RWPE2 (cell line): ENCODE measurements at regions not wholly inside any gene's neighbourhood (a gene's known extent, or its start where the extent isn't known, plus 50 kb on each side); places are given as distances from the start of the nearest gene placed in this dataset.

ENCODE experiments used
- ATAC-seq: fragments of 200-7000 bp; cut with Tn5 transposase; 3 replicates; pipeline ENCODE4 v1.9.1; 2021; ENCODE audit warnings: low read depth
- DNase-seq: peaks from one replicate; pipeline ENCODE4 v3.0.0-alpha.2; 2020; ENCODE audit warnings: low spot score
- H3K27ac ChIP-seq: fragments of 450-650 bp; 2 replicates; pipeline ENCODE4 v1.5.1; 2017; ENCODE audit warnings: mild to moderate bottlenecking; ENCODE audit not compliant: poor library complexity, severe bottlenecking
- H3K27me3 ChIP-seq: fragments of 250-450 bp; sonication (Bioruptor Pico); 2 replicates; pipeline ENCODE4 v1.5.1; 2021; ENCODE audit warnings: mild to moderate bottlenecking, moderate library complexity; ENCODE audit not compliant: insufficient read depth, poor library complexity, severe bottlenecking
- H3K36me3 ChIP-seq: fragments of 250-450 bp; sonication (Bioruptor Pico); 2 replicates; pipeline ENCODE4 v1.5.1; 2020; ENCODE audit warnings: low read depth, mild to moderate bottlenecking, moderate library complexity
- H3K4me1 ChIP-seq: fragments of 250-450 bp; sonication (Bioruptor Pico); 2 replicates; pipeline ENCODE4 v1.5.1; 2021; ENCODE audit warnings: mild to moderate bottlenecking, moderate library complexity; ENCODE audit not compliant: insufficient read depth, poor library complexity, severe bottlenecking
- H3K4me3 ChIP-seq: fragments of 250-450 bp; sonication (Bioruptor Pico); 2 replicates; pipeline ENCODE4 v1.5.1; 2021; ENCODE audit warnings: mild to moderate bottlenecking, moderate library complexity; ENCODE audit not compliant: severe bottlenecking
- H3K9me3 ChIP-seq: fragments of 250-450 bp; sonication (Bioruptor Pico); 2 replicates; pipeline ENCODE4 v1.5.1; 2021; ENCODE audit warnings: mild to moderate bottlenecking, moderate library complexity; ENCODE audit not compliant: severe bottlenecking
- TF ChIP-seq, protein P1 (sequence below): fragments of 450-650 bp; IDR thresholded peaks from one replicate; pipeline ENCODE4 v1.5.1; 2017; ENCODE audit warnings: mild to moderate bottlenecking, moderate library complexity; ENCODE audit not compliant: poor library complexity, severe bottlenecking

DNA sequence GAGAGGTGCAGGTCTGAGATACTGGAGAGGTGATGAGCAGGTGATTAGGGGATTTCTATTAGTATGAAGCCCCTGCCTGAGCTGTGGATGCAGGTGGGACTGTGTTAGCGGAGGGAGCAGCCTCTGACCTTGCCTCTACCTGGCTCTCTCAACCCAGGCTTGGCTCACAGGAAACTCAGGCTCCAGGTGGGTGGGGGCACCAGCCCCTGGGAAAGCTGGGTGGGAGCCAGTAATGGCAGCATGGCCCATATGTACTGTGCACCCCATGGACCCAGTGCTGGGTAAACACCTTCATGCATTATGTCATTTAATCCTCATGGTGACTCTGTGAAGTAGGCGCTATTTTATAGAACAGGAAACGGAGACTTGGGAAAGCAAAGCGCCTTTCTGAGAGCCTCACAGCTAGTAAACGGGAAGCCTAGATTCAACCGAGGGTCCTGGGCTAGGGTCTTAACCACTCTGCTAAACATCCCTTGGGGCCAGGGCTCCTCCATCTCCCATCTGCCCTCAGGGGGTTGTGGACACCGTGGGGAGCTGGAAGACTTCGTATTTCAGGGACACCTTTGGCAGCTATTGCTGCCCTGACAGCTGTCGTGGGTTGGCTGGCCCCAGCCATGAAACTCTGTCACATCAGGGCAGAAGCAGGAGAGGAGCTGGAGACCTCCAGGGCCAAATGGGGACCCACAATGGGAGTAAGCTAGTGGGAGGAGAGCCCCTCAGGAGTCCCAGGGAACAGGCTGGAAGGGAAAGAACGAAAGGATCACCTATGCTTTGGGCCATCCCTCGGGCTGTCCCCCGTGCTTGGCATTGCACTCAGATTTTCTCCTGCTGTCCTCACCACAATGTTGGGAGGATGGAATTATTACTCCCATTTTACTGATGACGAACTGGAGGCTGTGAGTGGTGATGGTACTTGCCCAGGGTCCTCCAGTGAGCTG is 59.6 kb upstream of the CSF3R start:
- TF ChIP-seq, protein P1, sequence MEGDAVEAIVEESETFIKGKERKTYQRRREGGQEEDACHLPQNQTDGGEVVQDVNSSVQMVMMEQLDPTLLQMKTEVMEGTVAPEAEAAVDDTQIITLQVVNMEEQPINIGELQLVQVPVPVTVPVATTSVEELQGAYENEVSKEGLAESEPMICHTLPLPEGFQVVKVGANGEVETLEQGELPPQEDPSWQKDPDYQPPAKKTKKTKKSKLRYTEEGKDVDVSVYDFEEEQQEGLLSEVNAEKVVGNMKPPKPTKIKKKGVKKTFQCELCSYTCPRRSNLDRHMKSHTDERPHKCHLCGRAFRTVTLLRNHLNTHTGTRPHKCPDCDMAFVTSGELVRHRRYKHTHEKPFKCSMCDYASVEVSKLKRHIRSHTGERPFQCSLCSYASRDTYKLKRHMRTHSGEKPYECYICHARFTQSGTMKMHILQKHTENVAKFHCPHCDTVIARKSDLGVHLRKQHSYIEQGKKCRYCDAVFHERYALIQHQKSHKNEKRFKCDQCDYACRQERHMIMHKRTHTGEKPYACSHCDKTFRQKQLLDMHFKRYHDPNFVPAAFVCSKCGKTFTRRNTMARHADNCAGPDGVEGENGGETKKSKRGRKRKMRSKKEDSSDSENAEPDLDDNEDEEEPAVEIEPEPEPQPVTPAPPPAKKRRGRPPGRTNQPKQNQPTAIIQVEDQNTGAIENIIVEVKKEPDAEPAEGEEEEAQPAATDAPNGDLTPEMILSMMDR: no peak
- no peak for DNase-seq
- Histone ChIP-seq H3K36me3 (no peaks in the 10 kb centered on the region), H3K4me1 (no peaks in the 10 kb centered on the region), H3K9me3 (no peaks in the 10 kb centered on the region), H3K27me3 (no peaks in the 10 kb centered on the region), H3K27ac (no peak overlapping the region), H3K4me3 (no peak overlapping the region)
- no peak for ATAC-seq

DNA sequence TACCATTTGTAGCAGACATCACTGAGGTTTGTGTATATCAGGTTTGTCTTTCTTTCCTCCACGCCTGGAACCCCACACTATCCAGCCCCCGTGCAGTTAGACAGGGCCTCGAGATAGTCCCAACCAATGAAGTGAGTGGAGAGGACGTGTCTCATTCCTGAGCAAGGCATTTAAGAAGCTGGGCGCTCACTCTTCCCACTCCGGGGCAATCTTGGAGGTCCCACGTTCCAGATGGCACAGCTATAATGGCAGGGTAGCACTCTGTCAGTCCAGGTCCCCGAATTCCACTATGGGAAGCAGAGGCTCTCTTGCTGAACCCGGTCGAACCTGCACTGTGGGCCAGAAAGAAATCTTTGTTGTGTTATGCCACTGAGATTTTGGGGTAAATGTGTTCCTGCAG is 57.3 kb upstream of the CSF3R start:
- H3K9me3 ChIP-seq: no peaks in the 10 kb centered on the region

DNA sequence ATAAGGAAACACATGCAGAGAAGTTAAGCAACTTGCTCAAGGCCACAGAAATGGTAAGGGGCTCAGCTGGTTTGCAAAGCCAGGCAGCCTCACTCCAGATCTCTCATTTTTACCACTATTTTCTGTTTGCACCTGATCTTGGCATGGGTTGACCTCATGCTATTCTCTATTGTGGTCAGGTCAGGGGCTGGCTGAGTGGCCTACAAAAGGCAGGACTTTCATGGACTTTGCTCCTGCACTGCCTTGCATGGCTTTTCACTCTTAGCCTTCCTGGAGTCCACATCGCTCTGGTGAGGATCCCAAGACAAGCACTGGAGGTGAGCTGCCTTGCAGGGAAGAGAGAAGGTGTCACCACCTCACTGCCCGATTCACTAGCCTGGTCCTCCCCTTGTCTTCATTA is 56.8 kb upstream of the CSF3R start:
- ATAC-seq (no peak), DNase-seq (no peak)
- Histone ChIP-seq H3K4me1 (no peaks in the 10 kb centered on the region), H3K27me3 (no peaks in the 10 kb centered on the region), H3K36me3 (no peaks in the 10 kb centered on the region), H3K9me3 (no peaks in the 10 kb centered on the region), H3K4me3 (no peak overlapping the region), H3K27ac (no peak overlapping the region)
- TF ChIP-seq, protein P1: no peak

More for the DNA sequence above, 57.3 kb upstream of the CSF3R start:
- ATAC-seq (no peak), DNase-seq (no peak)
- H3K27me3 ChIP-seq: no peaks in the 10 kb centered on the region
- no peaks in the 10 kb centered on the region for H3K4me1 ChIP-seq
- H3K4me3 ChIP-seq: no peak overlapping the region
- TF ChIP-seq, protein P1: no peak
- H3K27ac ChIP-seq: no peak overlapping the region
- no peaks in the 10 kb centered on the region for H3K36me3 ChIP-seq

DNA sequence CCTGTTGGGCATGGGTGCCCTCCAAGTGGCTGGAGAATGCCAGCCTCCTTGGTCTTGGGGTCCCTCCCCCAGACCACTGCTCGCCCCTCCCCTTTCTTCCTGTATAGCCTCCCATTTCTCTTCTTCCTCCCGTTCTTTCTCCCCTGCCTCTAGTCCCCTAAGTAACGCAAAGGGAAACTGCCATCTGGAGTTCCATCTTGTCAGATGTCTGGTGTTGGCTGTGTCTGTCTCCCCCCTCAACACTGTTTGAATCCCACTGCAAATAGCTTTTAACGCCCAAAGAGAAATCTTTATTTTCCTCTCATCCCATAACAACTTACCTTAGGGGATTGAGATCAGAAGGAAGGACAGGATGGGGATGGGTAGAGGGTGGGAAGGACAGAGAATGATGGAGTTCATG is 55.3 kb upstream of the CSF3R start:
- no peak for ATAC-seq
- Histone ChIP-seq H3K27me3 (no peaks in the 10 kb centered on the region), H3K9me3 (no peaks in the 10 kb centered on the region), H3K36me3 (no peaks in the 10 kb centered on the region), H3K27ac (no peak overlapping the region), H3K4me3 (no peak overlapping the region), H3K4me1 (no peaks in the 10 kb centered on the region)
- TF ChIP-seq, protein P1: no peak
- no peak for DNase-seq

DNA sequence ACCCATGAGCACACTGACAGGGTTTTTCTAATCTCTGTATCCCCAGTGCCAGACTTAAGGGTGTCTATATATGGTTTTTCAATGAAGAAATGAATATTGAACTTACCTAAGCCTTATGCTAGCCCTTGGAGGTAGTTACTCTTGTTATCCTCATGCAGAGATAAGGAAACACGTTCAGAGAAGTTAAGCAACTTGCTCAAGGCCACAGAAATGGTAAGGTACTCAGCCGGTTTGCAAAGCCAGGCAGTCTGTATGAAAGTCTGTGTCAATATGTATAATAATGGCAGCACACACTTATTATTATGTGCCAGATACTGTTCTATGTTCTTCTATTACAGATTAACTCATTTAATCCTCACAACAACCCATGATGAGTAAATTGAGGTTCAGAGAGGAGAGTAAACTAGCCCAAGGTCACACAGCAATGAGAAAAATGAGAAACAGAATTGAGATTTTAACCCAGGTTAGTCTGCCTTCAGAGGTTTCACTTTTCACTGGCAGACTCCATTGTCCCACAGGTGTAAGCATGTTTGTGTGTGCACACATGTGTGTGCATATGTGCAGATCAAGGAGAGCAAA is 54.6 kb upstream of the CSF3R start:
- H3K27me3 ChIP-seq: peaks cover 3% of the 10 kb centered on the region
- H3K9me3 ChIP-seq: no peaks in the 10 kb centered on the region
- ATAC-seq (no peak), DNase-seq (no peak)
- no peaks in the 10 kb centered on the region for H3K4me1 ChIP-seq
- H3K36me3 ChIP-seq: no peaks in the 10 kb centered on the region
- TF ChIP-seq, protein P1: no peak
- H3K27ac ChIP-seq: no peak overlapping the region
- H3K4me3 ChIP-seq: no peak overlapping the region
